ENCODE measurements at regions not wholly inside any gene's neighbourhood (a gene's known extent, or its start where the extent isn't known, plus 50 kb on each side); places are given as distances from the start of the nearest gene placed in this dataset.
"Not testable (repeated sequence)": the region's sequence is repeated elsewhere in the genome, so short reads cannot be mapped to it uniquely, and the experiment has no call there.

GRCh38 chr9:63781817-63782439 is 1503.1 kb downstream of the FOXD4L5 start:
- H3K4me2 ChIP-seq (ENCODE audit: low read length); H3K27ac ChIP-seq (ENCODE audit: low read length); H3K27me3 ChIP-seq (ENCODE audit: insufficient read depth, low read depth, low read length); H3K79me2 ChIP-seq (replicated peaks; ENCODE audit: insufficient read depth, low read length); H4K20me1 ChIP-seq (ENCODE audit: insufficient read depth); H3K36me3 ChIP-seq (ENCODE audit: insufficient read depth, low read length); H3K9ac ChIP-seq (ENCODE audit: low read length); H3K4me3 ChIP-seq (ENCODE audit: low read length); H3K9me2 ChIP-seq (ENCODE audit: insufficient read depth, low read length); H3F3A ChIP-seq (ENCODE audit: insufficient read depth, low read length, poor library complexity, severe bottlenecking); H2AFZ ChIP-seq (ENCODE audit: low read depth, low read length); H3K9me3 ChIP-seq (ENCODE audit: low read length): not testable (repeated sequence)

- not testable (repeated sequence) for H3K9me2 ChIP-seq (ENCODE audit: insufficient read depth, low read length); H3K4me3 ChIP-seq (ENCODE audit: low read length); H4K20me1 ChIP-seq (ENCODE audit: insufficient read depth); H3K36me3 ChIP-seq (ENCODE audit: insufficient read depth, low read length); H3K9me3 ChIP-seq (ENCODE audit: low read length); H2AFZ ChIP-seq (ENCODE audit: low read depth, low read length); H3K27ac ChIP-seq (ENCODE audit: low read length); H3K9ac ChIP-seq (ENCODE audit: low read length); H3K27me3 ChIP-seq (ENCODE audit: insufficient read depth, low read depth, low read length); H3K79me2 ChIP-seq (replicated peaks; ENCODE audit: insufficient read depth, low read length); H3F3A ChIP-seq (ENCODE audit: insufficient read depth, low read length, poor library complexity, severe bottlenecking); H3K4me2 ChIP-seq (ENCODE audit: low read length)
Measured at GRCh38 chr9:63781390-63781789, 1503.6 kb downstream of the FOXD4L5 start.

- H3K9ac ChIP-seq (ENCODE audit: low read length); H3K4me3 ChIP-seq (ENCODE audit: low read length); H2AFZ ChIP-seq (ENCODE audit: low read depth, low read length); H3F3A ChIP-seq (ENCODE audit: insufficient read depth, low read length, poor library complexity, severe bottlenecking); H4K20me1 ChIP-seq (ENCODE audit: insufficient read depth); H3K79me2 ChIP-seq (replicated peaks; ENCODE audit: insufficient read depth, low read length); H3K27ac ChIP-seq (ENCODE audit: low read length); H3K4me2 ChIP-seq (ENCODE audit: low read length); H3K9me3 ChIP-seq (ENCODE audit: low read length); H3K36me3 ChIP-seq (ENCODE audit: insufficient read depth, low read length); H3K9me2 ChIP-seq (ENCODE audit: insufficient read depth, low read length); H3K27me3 ChIP-seq (ENCODE audit: insufficient read depth, low read depth, low read length): not testable (repeated sequence)
Measured at GRCh38 chr9:63776220-63776619, 1508.8 kb downstream of the FOXD4L5 start.

- not testable (repeated sequence) for H3K9ac ChIP-seq (ENCODE audit: low read length); H3K9me2 ChIP-seq (ENCODE audit: insufficient read depth, low read length); H3K27ac ChIP-seq (ENCODE audit: low read length); H3K36me3 ChIP-seq (ENCODE audit: insufficient read depth, low read length); H4K20me1 ChIP-seq (ENCODE audit: insufficient read depth); H3K4me2 ChIP-seq (ENCODE audit: low read length); H3K27me3 ChIP-seq (ENCODE audit: insufficient read depth, low read depth, low read length); H3K79me2 ChIP-seq (replicated peaks; ENCODE audit: insufficient read depth, low read length); H3K9me3 ChIP-seq (ENCODE audit: low read length); H2AFZ ChIP-seq (ENCODE audit: low read depth, low read length); H3F3A ChIP-seq (ENCODE audit: insufficient read depth, low read length, poor library complexity, severe bottlenecking); H3K4me3 ChIP-seq (ENCODE audit: low read length)
Measured at GRCh38 chr9:63775092-63775426, 1510.0 kb downstream of the FOXD4L5 start.

GRCh38 chr9:63774369-63775091 is 1510.5 kb downstream of the FOXD4L5 start:
- not testable (repeated sequence) for H3K4me3 ChIP-seq (ENCODE audit: low read length); H3K36me3 ChIP-seq (ENCODE audit: insufficient read depth, low read length); H3K9me2 ChIP-seq (ENCODE audit: insufficient read depth, low read length); H3K27me3 ChIP-seq (ENCODE audit: insufficient read depth, low read depth, low read length); H3K9me3 ChIP-seq (ENCODE audit: low read length); H3K9ac ChIP-seq (ENCODE audit: low read length); H2AFZ ChIP-seq (ENCODE audit: low read depth, low read length); H3K4me2 ChIP-seq (ENCODE audit: low read length); H3K27ac ChIP-seq (ENCODE audit: low read length); H3F3A ChIP-seq (ENCODE audit: insufficient read depth, low read length, poor library complexity, severe bottlenecking); H4K20me1 ChIP-seq (ENCODE audit: insufficient read depth); H3K79me2 ChIP-seq (replicated peaks; ENCODE audit: insufficient read depth, low read length)

DNA sequence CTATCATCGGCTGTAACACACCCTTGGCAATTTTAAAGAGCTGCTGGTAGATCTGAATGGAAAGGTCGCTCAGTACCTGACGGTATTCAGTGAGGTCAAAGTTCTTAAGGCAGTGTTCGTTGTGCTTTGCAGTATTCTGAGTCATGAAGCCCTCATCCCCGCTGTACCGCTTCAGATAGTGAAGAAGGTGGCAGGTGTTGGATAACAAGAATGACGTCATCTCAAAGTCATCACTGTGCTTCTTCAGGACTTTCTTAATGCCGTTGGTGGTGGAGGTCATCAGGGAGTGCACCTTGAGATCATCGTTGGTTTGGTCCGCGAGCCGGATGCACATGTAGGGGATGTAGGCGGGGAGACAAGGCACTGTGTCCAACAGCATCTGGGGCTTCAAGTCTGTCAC is 1522.8 kb downstream of the FOXD4L5 start:
- H3K9ac ChIP-seq (ENCODE audit: low read length); H2AFZ ChIP-seq (ENCODE audit: low read depth, low read length); H3K27me3 ChIP-seq (ENCODE audit: insufficient read depth, low read depth, low read length); H3K27ac ChIP-seq (ENCODE audit: low read length); H3K79me2 ChIP-seq (replicated peaks; ENCODE audit: insufficient read depth, low read length); H4K20me1 ChIP-seq (ENCODE audit: insufficient read depth); H3K9me3 ChIP-seq (ENCODE audit: low read length); H3K4me2 ChIP-seq (ENCODE audit: low read length); H3K4me3 ChIP-seq (ENCODE audit: low read length); H3K36me3 ChIP-seq (ENCODE audit: insufficient read depth, low read length); H3K9me2 ChIP-seq (ENCODE audit: insufficient read depth, low read length); H3F3A ChIP-seq (ENCODE audit: insufficient read depth, low read length, poor library complexity, severe bottlenecking): not testable (repeated sequence)

DNA sequence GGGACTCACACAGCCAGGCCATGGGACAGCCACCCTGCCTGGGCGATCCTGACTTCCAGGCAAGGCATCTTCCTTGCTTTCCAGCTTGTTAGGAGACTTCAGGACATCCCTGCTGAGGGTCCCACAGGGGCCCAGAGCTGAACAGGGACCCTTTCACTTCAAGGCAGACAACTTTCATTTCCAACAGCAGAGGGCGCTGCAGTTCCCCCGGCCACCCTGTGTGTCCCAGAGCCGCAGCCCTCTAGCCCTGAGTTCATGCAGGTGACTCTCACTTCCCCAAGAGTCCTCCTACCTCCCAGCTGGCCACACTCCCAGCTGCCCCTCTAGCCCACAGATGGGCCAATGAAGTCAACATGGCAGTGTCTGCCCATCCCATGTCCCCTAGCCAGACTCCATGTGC is 1556.0 kb downstream of the FOXD4L5 start:
- not testable (repeated sequence) for H2AFZ ChIP-seq (ENCODE audit: low read depth, low read length); H3K27ac ChIP-seq (ENCODE audit: low read length); H3K9me3 ChIP-seq (ENCODE audit: low read length); H3K9me2 ChIP-seq (ENCODE audit: insufficient read depth, low read length); H3K79me2 ChIP-seq (replicated peaks; ENCODE audit: insufficient read depth, low read length); H3K36me3 ChIP-seq (ENCODE audit: insufficient read depth, low read length); H3F3A ChIP-seq (ENCODE audit: insufficient read depth, low read length, poor library complexity, severe bottlenecking); H3K4me2 ChIP-seq (ENCODE audit: low read length); H3K4me3 ChIP-seq (ENCODE audit: low read length); H3K27me3 ChIP-seq (ENCODE audit: insufficient read depth, low read depth, low read length); H4K20me1 ChIP-seq (ENCODE audit: insufficient read depth); H3K9ac ChIP-seq (ENCODE audit: low read length)
